H9 (cell line): ENCODE measurements at regions not wholly inside any gene's neighbourhood (a gene's known extent, or its start where the extent isn't known, plus 50 kb on each side); places are given as distances from the start of the nearest gene placed in this dataset.

ENCODE experiments used
- DNase-seq: peaks from one replicate; pipeline ENCODE4 v3.0.0-alpha.2; 2017
- H2AFZ ChIP-seq: one replicate; pipeline ENCODE4 v1.6.1; 2013; ENCODE audit warnings: mild to moderate bottlenecking, low read length, control low read depth, moderate library complexity
- H2AK5ac ChIP-seq: 2 replicates; pipeline ENCODE4 v1.6.1; 2013; ENCODE audit warnings: low read length, control low read depth, mixed read lengths; ENCODE audit not compliant: insufficient read length
- H2BK120ac ChIP-seq: one replicate; pipeline ENCODE4 v1.6.1; 2013; ENCODE audit warnings: low read depth, mild to moderate bottlenecking, low read length, control low read depth, inconsistent platforms; ENCODE audit not compliant: poor library complexity, severe bottlenecking
- H2BK12ac ChIP-seq: 2 replicates; pipeline ENCODE4 v1.6.1; 2013; ENCODE audit warnings: low read length, control low read depth, mixed read lengths, low read depth; ENCODE audit not compliant: insufficient read length
- H2BK15ac ChIP-seq: 2 replicates; pipeline ENCODE4 v1.6.1; 2013; ENCODE audit warnings: low read depth, low read length, control low read depth
- H2BK20ac ChIP-seq: one replicate; pipeline ENCODE4 v1.6.1; 2013; ENCODE audit warnings: low read depth, mild to moderate bottlenecking, low read length, control low read depth, inconsistent platforms; ENCODE audit not compliant: poor library complexity, severe bottlenecking
- H2BK5ac ChIP-seq: 2 replicates; pipeline ENCODE4 v1.6.1; 2013; ENCODE audit warnings: low read length, control low read depth, mixed read lengths; ENCODE audit not compliant: insufficient read length
- H3K14ac ChIP-seq: 2 replicates; pipeline ENCODE4 v1.6.1; 2013; ENCODE audit warnings: low read length, control low read depth; ENCODE audit not compliant: insufficient read depth
- H3K18ac ChIP-seq: 2 replicates; pipeline ENCODE4 v1.6.1; 2013; ENCODE audit warnings: low read depth, mild to moderate bottlenecking, mixed read lengths, low read length, control low read depth; ENCODE audit not compliant: insufficient read length
- H3K23ac ChIP-seq: 2 replicates; pipeline ENCODE4 v1.6.1; 2013; ENCODE audit warnings: low read length, control low read depth, mixed read lengths, low read depth; ENCODE audit not compliant: insufficient read length
- H3K23me2 ChIP-seq: 2 replicates; pipeline ENCODE4 v1.6.1; 2013; ENCODE audit warnings: low read depth, mild to moderate bottlenecking, mixed read lengths, low read length, control low read depth; ENCODE audit not compliant: insufficient read length, poor library complexity, severe bottlenecking
- H3K27ac ChIP-seq: 2 replicates; pipeline ENCODE4 v1.5.1; 2013; ENCODE audit warnings: low read length, control low read depth, mixed read lengths, low read depth; ENCODE audit not compliant: insufficient read length
- H3K27me3 ChIP-seq: 2 replicates; pipeline ENCODE4 v1.6.1; 2013; ENCODE audit warnings: low read length, control low read depth, inconsistent platforms; ENCODE audit not compliant: insufficient read depth
- H3K4ac ChIP-seq: 2 replicates; pipeline ENCODE4 v1.6.1; 2013; ENCODE audit warnings: low read depth, mild to moderate bottlenecking, control low read depth, inconsistent platforms, low read length, moderate library complexity
- H3K4me1 ChIP-seq: 2 replicates; pipeline ENCODE4 v1.6.1; 2013; ENCODE audit warnings: low read length, control low read depth, inconsistent platforms; ENCODE audit not compliant: insufficient read depth
- H3K4me2 ChIP-seq: 2 replicates; pipeline ENCODE4 v1.6.1; 2013; ENCODE audit warnings: low read length, control low read depth, mixed read lengths; ENCODE audit not compliant: insufficient read length, insufficient read depth
- H3K56ac ChIP-seq: 2 replicates; pipeline ENCODE4 v1.6.1; 2013; ENCODE audit warnings: low read depth, mild to moderate bottlenecking, mixed read lengths, low read length, control low read depth; ENCODE audit not compliant: insufficient read length
- H3K79me1 ChIP-seq: 2 replicates; pipeline ENCODE4 v1.6.1; 2013; ENCODE audit warnings: low read depth, mild to moderate bottlenecking, moderate library complexity, low read length, control low read depth, inconsistent platforms; ENCODE audit not compliant: insufficient read depth, poor library complexity, severe bottlenecking
- H3K79me2 ChIP-seq: 2 replicates; pipeline ENCODE4 v1.6.1; 2013; ENCODE audit warnings: low read length, control low read depth, inconsistent platforms; ENCODE audit not compliant: insufficient read depth
- H3K9ac ChIP-seq: 2 replicates; pipeline ENCODE4 v1.6.1; 2013; ENCODE audit warnings: low read length, control low read depth, mixed read lengths; ENCODE audit not compliant: insufficient read length; ENCODE audit errors: extremely low read depth
- H3K9me3 ChIP-seq: one replicate; pipeline ENCODE4 v1.6.1; 2013; ENCODE audit warnings: low read depth, low read length, inconsistent platforms; ENCODE audit not compliant: control insufficient read depth
- H3T11ph ChIP-seq: one replicate; pipeline ENCODE4 v1.6.1; 2013; ENCODE audit warnings: mild to moderate bottlenecking, low read length, control low read depth, inconsistent platforms
- H4K20me1 ChIP-seq: one replicate; pipeline ENCODE4 v1.6.1; 2013; ENCODE audit not compliant: control insufficient read depth, insufficient read length, insufficient read depth
- H4K5ac ChIP-seq: 2 replicates; pipeline ENCODE4 v1.6.1; 2013; ENCODE audit warnings: low read depth, mild to moderate bottlenecking, mixed read lengths, low read length, control low read depth; ENCODE audit not compliant: insufficient read length
- H4K8ac ChIP-seq: replicated peaks from 2 replicates; pipeline ENCODE4 v1.6.1; 2013; ENCODE audit warnings: low read length, control low read depth, mixed read lengths, low read depth; ENCODE audit not compliant: insufficient read length
- H4K91ac ChIP-seq: 2 replicates; pipeline ENCODE4 v1.6.1; 2013; ENCODE audit warnings: low read depth, mild to moderate bottlenecking, moderate library complexity, mixed read lengths, low read length, control low read depth; ENCODE audit not compliant: insufficient read length
- H3K27ac Mint-ChIP-seq, 3 experiments: 2 replicates in 2 of 3; 3 replicates in 1 of 3; pipeline ENCODE4 v1.8.0; 2020 to 2021; ENCODE audit warnings: mixed read lengths in 3 of 3, mild to moderate bottlenecking in 1 of 3, moderate library complexity in 1 of 3
- H3K27me3 Mint-ChIP-seq: 2 replicates; pipeline ENCODE4 v1.8.0; 2021; ENCODE audit warnings: low read depth, mild to moderate bottlenecking, moderate library complexity, mixed read lengths
- H3K36me3 Mint-ChIP-seq, 3 experiments: 2 replicates in 2 of 3; 3 replicates in 1 of 3; pipeline ENCODE4 v1.8.0; 2020 to 2021; ENCODE audit warnings: low read depth in 3 of 3, mixed read lengths in 3 of 3; ENCODE audit not compliant: insufficient read depth in 1 of 3
- H3K4me1 Mint-ChIP-seq, 2 experiments: 2 replicates each; pipeline ENCODE4 v1.8.0; 2020; ENCODE audit warnings: mixed read lengths in 2 of 2
- H3K4me3 Mint-ChIP-seq, 2 experiments: 2 replicates in 1 of 2; 3 replicates in 1 of 2; pipeline ENCODE4 v1.8.0; 2020 to 2021; ENCODE audit warnings: mild to moderate bottlenecking in 2 of 2, mixed read lengths in 2 of 2, moderate library complexity in 1 of 2
- H3K9me3 Mint-ChIP-seq, 2 experiments: 2 replicates in 1 of 2; 3 replicates in 1 of 2; pipeline ENCODE4 v1.8.0; 2020; ENCODE audit warnings: mild to moderate bottlenecking in 2 of 2, mixed read lengths in 2 of 2, moderate library complexity in 1 of 2
- WGBS: extraction: QIAGEN DNeasy Blood & Tissue Kit; methylation state at CpG from one replicate; pipeline ENCODE4 v1.1.7; 2013; ENCODE audit warnings: missing lambda C conversion rate, low lambda C conversion rate, mixed read lengths; ENCODE audit not compliant: insufficient read length; ENCODE audit errors: extremely low coverage; 5-methylcytosine and 5-hydroxymethylcytosine counted together
- TF ChIP-seq, protein P1 (sequence below): fragments of 200-600 bp; sonication (generic); conservative IDR thresholded peaks from 3 replicates; pipeline ENCODE4 v1.8.0; 2021; ENCODE audit warnings: antibody characterized with exemption, mild to moderate bottlenecking

DNA sequence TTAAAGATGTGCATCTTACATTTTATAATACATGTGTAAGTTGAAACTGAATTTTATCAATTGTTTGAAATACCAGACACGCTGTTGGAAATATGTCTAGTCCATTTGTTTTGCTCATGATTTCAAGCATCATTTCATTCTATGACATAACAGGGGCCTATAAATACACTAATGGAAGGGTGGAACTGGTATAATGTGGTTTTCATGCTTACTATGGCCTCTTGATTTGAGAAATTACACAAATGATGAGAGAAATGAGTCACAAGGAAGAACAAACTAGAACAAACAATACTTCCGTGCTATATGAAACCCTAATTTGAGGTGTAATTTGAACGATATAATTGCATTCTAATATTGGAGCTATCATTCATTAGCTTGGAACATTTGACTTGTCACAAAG, 663.4 kb downstream of the SLC16A7 start:
- no peak overlapping the region for H2BK15ac ChIP-seq
- H3K18ac ChIP-seq = no peak overlapping the region
- Mint-ChIP-seq H3K36me3 (no peaks in the 10 kb centered on the region), H3K9me3 (no peaks in the 10 kb centered on the region), H3K4me3 (no peak overlapping the region), H3K27me3 (no peaks in the 10 kb centered on the region), H3K27ac (no peak overlapping the region), H3K4me1 (no peaks in the 10 kb centered on the region)
- H2AFZ ChIP-seq = no peak overlapping the region
- H4K20me1 ChIP-seq = no peaks in the 10 kb centered on the region
- H2AK5ac ChIP-seq = no peak overlapping the region
- H3K27ac ChIP-seq = no peak overlapping the region
- H3K4me2 ChIP-seq = no peak overlapping the region
- no peak overlapping the region for H3K56ac ChIP-seq
- WGBS = no CpG with 5 or more reads among the region's 3 CpGs
- H3K23me2 ChIP-seq = no peaks in the 10 kb centered on the region
- no peak overlapping the region for H2BK20ac ChIP-seq
- H3T11ph ChIP-seq = no peak overlapping the region
- no peaks in the 10 kb centered on the region for H3K79me1 ChIP-seq
- no peak overlapping the region for H4K8ac ChIP-seq
- no peak overlapping the region for H3K9ac ChIP-seq
- no peak overlapping the region for H4K91ac ChIP-seq
- no peak overlapping the region for H2BK5ac ChIP-seq
- H2BK12ac ChIP-seq = no peak overlapping the region
- no peaks in the 10 kb centered on the region for H3K9me3 ChIP-seq
- no peak overlapping the region for H3K4ac ChIP-seq
- H3K27me3 ChIP-seq = no peaks in the 10 kb centered on the region
- no peak for DNase-seq
- H3K14ac ChIP-seq = no peak overlapping the region
- H2BK120ac ChIP-seq = no peak overlapping the region
- H4K5ac ChIP-seq = no peak overlapping the region
- H3K79me2 ChIP-seq = no peaks in the 10 kb centered on the region
- TF ChIP-seq, protein P1, sequence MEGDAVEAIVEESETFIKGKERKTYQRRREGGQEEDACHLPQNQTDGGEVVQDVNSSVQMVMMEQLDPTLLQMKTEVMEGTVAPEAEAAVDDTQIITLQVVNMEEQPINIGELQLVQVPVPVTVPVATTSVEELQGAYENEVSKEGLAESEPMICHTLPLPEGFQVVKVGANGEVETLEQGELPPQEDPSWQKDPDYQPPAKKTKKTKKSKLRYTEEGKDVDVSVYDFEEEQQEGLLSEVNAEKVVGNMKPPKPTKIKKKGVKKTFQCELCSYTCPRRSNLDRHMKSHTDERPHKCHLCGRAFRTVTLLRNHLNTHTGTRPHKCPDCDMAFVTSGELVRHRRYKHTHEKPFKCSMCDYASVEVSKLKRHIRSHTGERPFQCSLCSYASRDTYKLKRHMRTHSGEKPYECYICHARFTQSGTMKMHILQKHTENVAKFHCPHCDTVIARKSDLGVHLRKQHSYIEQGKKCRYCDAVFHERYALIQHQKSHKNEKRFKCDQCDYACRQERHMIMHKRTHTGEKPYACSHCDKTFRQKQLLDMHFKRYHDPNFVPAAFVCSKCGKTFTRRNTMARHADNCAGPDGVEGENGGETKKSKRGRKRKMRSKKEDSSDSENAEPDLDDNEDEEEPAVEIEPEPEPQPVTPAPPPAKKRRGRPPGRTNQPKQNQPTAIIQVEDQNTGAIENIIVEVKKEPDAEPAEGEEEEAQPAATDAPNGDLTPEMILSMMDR = no peak
- H3K23ac ChIP-seq = no peak overlapping the region
- no peaks in the 10 kb centered on the region for H3K4me1 ChIP-seq
